ENCODE measurements at regions not wholly inside any gene's neighbourhood (a gene's known extent, or its start where the extent isn't known, plus 50 kb on each side); places are given as distances from the start of the nearest gene placed in this dataset.

DNA sequence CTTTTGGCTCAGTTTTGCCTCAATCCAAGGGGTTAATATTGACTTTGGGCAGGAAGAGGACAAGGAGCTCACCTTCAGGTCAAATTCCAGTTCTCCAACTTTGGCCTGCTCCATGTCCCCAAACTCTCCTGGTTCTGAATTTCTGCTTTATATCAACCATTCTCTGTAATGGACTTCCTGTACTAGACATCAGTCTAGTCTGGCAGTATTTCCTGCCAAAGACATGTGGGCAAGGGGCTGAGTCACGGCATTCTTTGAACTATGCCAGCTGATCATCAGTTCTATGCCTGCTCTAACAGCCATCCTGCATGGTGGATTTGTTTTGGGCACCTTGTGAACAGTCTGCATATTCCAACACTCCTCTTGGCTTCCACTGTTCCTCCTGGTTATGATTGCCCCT lies 199.4 kb downstream of the ZEB2 start:
- TF ChIP-seq, protein P1, sequence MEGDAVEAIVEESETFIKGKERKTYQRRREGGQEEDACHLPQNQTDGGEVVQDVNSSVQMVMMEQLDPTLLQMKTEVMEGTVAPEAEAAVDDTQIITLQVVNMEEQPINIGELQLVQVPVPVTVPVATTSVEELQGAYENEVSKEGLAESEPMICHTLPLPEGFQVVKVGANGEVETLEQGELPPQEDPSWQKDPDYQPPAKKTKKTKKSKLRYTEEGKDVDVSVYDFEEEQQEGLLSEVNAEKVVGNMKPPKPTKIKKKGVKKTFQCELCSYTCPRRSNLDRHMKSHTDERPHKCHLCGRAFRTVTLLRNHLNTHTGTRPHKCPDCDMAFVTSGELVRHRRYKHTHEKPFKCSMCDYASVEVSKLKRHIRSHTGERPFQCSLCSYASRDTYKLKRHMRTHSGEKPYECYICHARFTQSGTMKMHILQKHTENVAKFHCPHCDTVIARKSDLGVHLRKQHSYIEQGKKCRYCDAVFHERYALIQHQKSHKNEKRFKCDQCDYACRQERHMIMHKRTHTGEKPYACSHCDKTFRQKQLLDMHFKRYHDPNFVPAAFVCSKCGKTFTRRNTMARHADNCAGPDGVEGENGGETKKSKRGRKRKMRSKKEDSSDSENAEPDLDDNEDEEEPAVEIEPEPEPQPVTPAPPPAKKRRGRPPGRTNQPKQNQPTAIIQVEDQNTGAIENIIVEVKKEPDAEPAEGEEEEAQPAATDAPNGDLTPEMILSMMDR (IDR thresholded peaks at IDR 0.05): no peak
- no peak for TF ChIP-seq POLR2A (IDR thresholded peaks at IDR 0.05)

Data from uterus (tissue), 2 donors.